ENCODE measurements at regions not wholly inside any gene's neighbourhood (a gene's known extent, or its start where the extent isn't known, plus 50 kb on each side); places are given as distances from the start of the nearest gene placed in this dataset.

DNA sequence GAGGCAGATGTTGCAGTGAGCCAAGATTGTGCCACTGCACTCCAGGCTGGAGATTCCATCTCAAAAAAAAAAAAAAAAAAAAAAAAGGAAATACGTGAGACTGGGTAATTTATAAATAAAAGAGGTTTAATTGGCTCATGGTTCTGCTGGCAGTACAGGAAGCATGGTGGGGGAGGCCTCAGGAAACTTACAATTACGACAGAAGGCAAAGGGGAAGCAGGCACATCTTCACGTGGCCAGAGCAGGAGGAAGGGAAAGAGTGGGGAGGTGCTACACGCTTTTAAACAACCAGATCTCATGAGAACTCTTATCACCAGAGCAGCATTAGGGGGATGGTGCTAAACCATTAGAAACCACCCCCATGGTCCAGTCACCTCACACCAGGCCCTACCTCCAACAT, 138.2 kb upstream of the IL12A start:
- peak overlapping the region in 3 of 4 donors; percentile 84 to 91 (median 89) for H3K27ac ChIP-seq
- ATAC-seq = no peak
- H3K4me1 ChIP-seq = peaks cover 14 to 100% (median 24%) of the 10 kb centered on the region in 3 donors
- H3K27me3 ChIP-seq = no peaks in the 10 kb centered on the region
- H3K9me3 ChIP-seq = no peaks in the 10 kb centered on the region
- no peak for TF ChIP-seq POLR2A (IDR thresholded peaks at IDR 0.05)
- no peak for TF ChIP-seq POLR2AphosphoS5 (IDR thresholded peaks at IDR 0.05)
- TF ChIP-seq EP300 (IDR thresholded peaks at IDR 0.05) = no peak
- TF ChIP-seq, protein P1, sequence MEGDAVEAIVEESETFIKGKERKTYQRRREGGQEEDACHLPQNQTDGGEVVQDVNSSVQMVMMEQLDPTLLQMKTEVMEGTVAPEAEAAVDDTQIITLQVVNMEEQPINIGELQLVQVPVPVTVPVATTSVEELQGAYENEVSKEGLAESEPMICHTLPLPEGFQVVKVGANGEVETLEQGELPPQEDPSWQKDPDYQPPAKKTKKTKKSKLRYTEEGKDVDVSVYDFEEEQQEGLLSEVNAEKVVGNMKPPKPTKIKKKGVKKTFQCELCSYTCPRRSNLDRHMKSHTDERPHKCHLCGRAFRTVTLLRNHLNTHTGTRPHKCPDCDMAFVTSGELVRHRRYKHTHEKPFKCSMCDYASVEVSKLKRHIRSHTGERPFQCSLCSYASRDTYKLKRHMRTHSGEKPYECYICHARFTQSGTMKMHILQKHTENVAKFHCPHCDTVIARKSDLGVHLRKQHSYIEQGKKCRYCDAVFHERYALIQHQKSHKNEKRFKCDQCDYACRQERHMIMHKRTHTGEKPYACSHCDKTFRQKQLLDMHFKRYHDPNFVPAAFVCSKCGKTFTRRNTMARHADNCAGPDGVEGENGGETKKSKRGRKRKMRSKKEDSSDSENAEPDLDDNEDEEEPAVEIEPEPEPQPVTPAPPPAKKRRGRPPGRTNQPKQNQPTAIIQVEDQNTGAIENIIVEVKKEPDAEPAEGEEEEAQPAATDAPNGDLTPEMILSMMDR (IDR thresholded peaks at IDR 0.05) = no peak
- H3K36me3 ChIP-seq = no peaks in the 10 kb centered on the region
- WGBS, 2 donors (ENCODE audit: low coverage in 1 of 2) = 42 to 51% methylated on average over 4 of the region's 4 CpGs
- no peak overlapping the region for H3K4me3 ChIP-seq

GRCh38 chr3:159852266-159852665, 136.4 kb upstream of the IL12A start:
- WGBS, 2 donors (ENCODE audit: low coverage in 1 of 2) = 14 to 17% methylated on average over 2 of the region's 2 CpGs
- Histone ChIP-seq H3K4me3 (peak overlapping the region; percentile 19 to 38), H3K9me3 (no peaks in the 10 kb centered on the region), H3K27me3 (no peaks in the 10 kb centered on the region), H3K27ac (peak overlapping the region; percentile 31 to 91 (median 86)), H3K36me3 (no peaks in the 10 kb centered on the region), H3K4me1 (peaks cover 16 to 100% (median 25%) of the 10 kb centered on the region in 3 donors)
- no peak for ATAC-seq
- TF ChIP-seq POLR2AphosphoS5 (IDR thresholded peaks at IDR 0.05) (no peak), POLR2A (IDR thresholded peaks at IDR 0.05) (no peak), EP300 (IDR thresholded peaks at IDR 0.05) (no peak)
- TF ChIP-seq, protein P1 (IDR thresholded peaks at IDR 0.05) = no peak

GRCh38 chr3:159852821-159853505, 135.7 kb upstream of the IL12A start:
- peak; percentile 86 for TF ChIP-seq POLR2AphosphoS5 (IDR thresholded peaks at IDR 0.05)
- TF ChIP-seq EP300 (IDR thresholded peaks at IDR 0.05) = no peak
- peak in 1 of 2 donors; percentile 36 for TF ChIP-seq POLR2A (IDR thresholded peaks at IDR 0.05)
- TF ChIP-seq, protein P1 (IDR thresholded peaks at IDR 0.05) = no peak
- Histone ChIP-seq H3K27me3 (no peaks in the 10 kb centered on the region), H3K9me3 (no peaks in the 10 kb centered on the region), H3K4me3 (peak overlapping the region; percentile 1 to 38), H3K27ac (peak overlapping the region; percentile 31 to 91 (median 86)), H3K4me1 (peaks cover 19 to 100% (median 31%) of the 10 kb centered on the region in 3 donors), H3K36me3 (no peaks in the 10 kb centered on the region)
- peak; percentile 75 for ATAC-seq
- 5 to 11% methylated on average over 5 to 9 of the region's 11 CpGs for WGBS, 2 donors (ENCODE audit: low coverage in 1 of 2)

DNA sequence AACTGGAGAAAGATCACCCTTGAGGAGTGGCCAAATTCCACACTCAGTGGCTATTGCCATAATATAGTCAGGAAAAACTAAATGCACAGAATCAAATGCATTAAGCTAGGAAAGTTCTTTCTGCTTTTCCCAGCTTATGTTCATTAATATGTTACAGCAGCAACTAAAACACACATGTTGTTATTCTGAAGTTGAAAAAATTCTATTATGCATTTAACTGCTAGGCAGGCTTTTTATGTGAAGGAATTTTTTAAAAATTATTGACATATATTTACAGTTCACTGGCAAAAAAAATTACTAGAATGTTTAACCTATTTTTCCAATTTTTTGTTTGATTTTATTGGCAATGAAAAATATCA, 135.2 kb upstream of the IL12A start:
- peak overlapping the region; percentile 30 to 38 for H3K4me3 ChIP-seq
- no peak for ATAC-seq

More for the DNA sequence above, 135.2 kb upstream of the IL12A start:
- TF ChIP-seq POLR2AphosphoS5 (IDR thresholded peaks at IDR 0.05) (no peak), POLR2A (IDR thresholded peaks at IDR 0.05) (no peak), EP300 (IDR thresholded peaks at IDR 0.05) (no peak)
- TF ChIP-seq, protein P1 (IDR thresholded peaks at IDR 0.05) = no peak
- Histone ChIP-seq H3K27me3 (no peaks in the 10 kb centered on the region), H3K36me3 (no peaks in the 10 kb centered on the region), H3K9me3 (no peaks in the 10 kb centered on the region), H3K27ac (peak overlapping the region; percentile 31 to 91 (median 86)), H3K4me1 (peaks cover 21 to 100% (median 31%) of the 10 kb centered on the region in 3 donors)

Data from gastroesophageal sphincter (tissue), 4 donors.